Fibroblast of skin of right quadriceps (primary cell): ENCODE measurements at regions not wholly inside any gene's neighbourhood (a gene's known extent, or its start where the extent isn't known, plus 50 kb on each side); places are given as distances from the start of the nearest gene placed in this dataset.

Source experiments
- DNase-seq: peaks from one replicate; pipeline ENCODE4 v3.0.0-alpha.2; 2013

- no peak for DNase-seq
These were observed 174.3 kb upstream of the CCND2 start for GRCh38 chr12:4099276-4099675.

DNA sequence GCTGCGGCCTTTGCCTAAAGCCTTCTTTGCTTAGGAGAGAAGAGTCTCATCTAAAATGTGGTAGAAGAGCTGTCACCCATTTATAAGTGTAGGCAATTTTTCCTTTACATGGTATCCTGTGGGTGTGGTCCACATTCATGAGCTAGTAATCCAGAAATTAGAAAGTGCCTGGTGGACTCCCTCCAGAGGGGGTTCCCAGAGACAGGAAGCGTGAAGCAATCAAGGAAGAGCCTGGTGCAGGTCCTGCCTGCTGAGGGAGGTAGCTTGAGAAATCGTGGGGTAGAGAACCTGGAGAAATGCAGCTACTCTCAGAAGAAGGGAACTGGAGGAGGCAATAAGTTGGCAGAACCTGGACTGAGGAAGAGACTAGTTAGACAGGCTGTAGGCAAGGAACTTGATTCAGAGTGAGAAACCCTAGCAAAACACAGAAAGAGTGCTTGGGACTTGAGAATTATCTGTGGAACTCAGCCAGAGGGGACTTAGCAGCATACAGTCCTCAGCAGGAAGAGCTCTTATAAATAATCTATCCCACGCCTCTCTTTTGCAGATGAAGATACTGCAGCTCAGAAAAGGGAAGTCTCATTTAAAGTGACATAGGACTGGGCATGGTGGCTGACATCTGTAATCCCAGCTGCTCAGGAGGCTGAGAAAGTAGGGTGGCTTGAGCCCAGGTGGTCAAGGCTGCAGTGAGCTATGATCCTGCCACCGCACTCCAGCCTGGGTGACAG lies 182.4 kb upstream of the CCND2 start:
- peak; percentile 8 for DNase-seq

DNA sequence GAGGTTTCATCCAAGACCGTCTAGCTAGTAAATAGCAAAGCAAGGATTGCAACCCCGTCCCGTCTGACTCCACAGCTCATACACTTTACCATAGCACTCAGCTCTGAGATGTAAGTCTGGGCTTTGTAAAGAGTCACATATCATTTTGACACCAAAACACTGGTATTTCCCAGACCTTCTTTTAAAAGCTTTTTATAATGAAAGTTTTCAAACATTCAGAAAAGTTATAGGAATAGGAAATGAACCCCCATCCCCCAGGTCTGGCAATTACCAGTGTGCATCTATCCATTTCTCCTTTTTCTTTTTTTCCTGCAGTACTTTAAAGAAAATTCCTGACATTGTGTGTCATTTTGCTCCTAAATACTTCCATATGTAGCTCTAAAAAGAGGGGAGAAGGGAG lies 183.6 kb upstream of the CCND2 start:
- DNase-seq: peak; percentile 51

DNA sequence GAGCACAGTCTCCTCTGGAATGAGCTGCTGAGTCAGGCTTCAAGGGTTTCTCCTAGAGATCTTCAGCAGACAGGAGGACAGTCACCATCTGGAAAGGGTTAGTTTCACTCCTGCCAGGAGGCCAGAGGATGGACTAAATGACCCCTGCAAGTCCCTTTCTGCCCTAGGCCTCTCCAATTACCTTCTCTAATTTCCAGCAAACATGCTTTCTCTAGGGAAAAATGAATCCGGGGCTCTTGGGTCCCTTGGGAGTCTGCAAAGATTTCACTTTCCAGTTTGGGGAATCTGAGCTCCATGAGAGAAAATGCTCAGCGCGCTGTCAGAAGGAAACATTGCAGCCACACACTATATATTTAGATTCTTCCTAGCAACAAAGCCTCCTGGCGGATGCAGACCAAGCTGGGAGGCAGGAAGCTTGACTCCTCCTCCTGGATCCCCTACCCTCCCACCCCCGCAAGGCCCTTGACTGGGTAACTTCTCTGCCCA lies 184.4 kb upstream of the CCND2 start:
- DNase-seq: peak; percentile 65

DNA sequence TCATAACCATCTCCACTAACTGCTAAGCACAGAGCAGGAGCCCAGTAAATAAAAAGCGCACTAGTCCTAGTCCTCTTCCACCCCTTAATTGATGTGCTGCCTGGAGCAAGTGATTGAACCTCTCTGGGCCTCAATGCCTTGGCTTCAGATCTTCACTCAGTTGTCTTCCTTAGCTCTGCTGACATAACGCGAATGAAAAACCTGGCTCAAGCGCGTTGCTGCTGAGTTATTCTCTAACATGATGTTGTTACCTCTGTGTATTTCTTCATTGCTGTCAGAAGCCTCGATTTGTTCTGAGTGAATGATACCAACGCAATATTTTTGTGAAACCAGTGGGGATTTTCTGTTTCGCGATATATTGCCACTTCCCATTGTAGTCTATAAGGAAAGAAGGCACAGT lies 185.1 kb upstream of the CCND2 start:
- no peak for DNase-seq

GRCh38 chr12:4086481-4086880 lies 187.1 kb upstream of the CCND2 start:
- DNase-seq: no peak

DNA sequence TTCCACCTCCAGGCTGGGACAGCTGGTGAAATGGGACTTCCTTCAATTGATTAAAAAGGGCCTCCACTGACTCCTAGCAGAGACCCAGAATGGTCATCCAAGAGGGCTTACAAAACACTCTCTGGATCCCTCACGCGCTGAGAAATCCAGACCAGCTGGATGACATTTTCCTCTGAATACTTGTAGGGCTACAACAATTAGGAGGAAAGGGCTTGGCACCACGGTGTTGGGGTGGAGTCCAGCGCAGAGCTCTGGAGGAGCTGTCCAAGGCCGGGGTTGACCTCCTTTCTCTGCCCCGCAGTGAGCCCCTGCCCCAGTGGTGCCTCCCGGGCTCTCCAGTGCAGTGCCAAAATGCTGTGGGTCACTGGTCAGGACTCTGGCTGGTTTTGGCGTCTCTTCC lies 189.0 kb upstream of the CCND2 start:
- no peak for DNase-seq

- DNase-seq: no peak
These were observed 190.7 kb upstream of the CCND2 start for GRCh38 chr12:4082809-4083403.

DNA sequence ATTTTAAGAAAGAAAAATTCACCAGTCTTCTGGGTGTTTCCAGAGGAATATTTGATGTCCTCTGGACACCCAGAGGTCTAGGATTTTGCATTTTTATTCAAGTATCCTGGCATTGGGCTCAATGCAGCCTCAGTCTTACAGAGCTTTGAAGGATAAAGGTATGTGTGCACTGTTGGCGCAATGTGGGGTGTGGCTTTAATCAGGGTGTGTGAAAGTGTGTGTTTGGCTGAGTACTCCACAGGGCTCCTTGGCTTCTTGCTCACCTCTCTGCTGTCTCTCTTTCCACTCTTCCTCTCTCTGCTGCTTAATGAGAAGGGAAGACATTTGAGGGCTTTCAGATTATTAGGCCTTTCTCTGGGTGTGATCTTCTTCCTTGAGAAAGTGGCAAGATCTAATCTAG lies 193.3 kb upstream of the CCND2 start:
- no peak for DNase-seq

DNA sequence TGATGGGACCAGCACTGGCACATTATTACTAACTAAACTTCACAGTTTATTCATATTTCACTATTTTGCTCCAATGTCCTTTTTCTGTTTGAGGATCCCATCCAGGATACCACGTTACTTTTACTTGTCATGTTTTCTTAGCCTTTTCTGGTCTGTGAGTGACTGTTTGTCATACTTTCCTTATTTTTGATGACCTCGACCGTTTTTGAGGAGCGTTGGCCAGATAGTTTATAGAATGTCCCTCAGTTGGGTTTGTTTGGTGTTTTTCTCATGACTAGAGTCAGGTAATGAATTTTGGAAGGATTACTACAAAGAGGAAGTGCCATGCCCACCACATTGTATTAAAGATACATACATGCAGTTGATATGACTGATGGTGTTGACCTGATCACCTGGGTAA lies 199.4 kb upstream of the CCND2 start:
- no peak for DNase-seq

DNA sequence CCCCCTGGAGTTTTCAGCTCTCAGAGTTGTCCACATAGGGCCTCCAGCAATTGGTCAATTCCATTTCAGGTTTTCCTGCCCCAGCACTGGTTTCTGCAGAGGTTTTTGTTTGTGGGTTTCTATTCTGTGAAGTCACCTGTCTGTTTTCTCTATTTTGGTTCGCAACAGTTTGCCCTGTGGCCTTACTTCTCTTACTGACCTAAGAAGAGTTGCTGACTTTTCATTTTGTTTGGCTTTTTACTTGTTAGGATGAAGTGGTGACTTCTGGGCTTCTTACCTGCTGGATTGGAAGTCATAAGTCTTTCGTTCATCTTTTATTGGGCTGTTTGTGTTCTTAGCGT lies 196.4 kb upstream of the PARP11 start:
- DNase-seq: no peak

DNA sequence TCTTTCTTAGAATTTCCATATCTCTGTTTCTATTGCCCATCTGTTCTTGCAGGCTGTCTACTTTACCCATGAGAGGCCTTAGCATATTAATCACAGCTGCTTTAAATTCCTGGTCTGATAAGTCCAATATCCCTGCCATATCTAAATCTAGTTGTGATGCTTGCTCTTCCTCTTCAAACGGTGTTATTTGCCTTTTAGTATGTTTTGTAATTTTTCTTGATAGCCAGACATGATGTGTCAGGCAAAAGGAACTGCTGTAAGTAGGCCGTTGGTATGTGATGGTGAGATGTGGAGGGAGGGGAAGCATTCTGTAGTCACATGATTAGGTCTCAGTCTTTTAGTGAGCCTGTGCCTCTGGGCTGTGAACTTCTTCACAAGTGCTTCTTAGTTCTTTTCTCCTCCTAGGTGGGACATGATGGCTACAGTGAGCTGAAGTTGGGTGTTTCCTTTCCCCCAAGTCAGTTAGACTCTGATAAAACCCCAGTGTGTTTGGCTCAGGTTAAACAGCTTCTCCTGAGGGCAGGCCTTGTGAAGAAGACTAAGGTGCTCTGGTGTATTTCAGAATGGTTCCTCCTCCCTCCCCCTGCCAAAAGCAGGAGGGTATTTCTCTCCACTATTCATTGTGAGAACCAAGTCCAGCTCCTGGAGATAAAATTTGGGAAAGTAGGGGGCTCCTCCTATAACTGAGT lies 195.9 kb upstream of the PARP11 start:
- peak; percentile 15 for DNase-seq

DNA sequence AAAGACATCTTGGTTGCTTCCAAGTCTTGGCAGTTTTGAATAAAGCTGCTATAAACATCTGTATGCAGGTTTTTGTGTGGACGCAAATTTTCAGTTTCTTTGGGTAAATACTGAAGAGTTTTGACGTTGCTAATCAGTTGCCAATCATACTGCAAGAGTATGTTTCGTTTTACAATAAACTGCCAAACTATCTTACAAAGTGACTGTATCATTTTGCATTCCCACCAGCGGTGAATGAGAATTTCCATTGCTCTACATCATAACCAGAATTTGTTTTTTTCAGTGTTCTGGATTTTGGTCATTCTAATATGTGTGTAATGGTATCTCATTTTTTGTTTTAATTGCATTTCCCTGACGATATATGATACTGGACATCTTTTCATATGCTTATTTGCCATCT lies 190.8 kb upstream of the PARP11 start:
- DNase-seq: no peak

DNA sequence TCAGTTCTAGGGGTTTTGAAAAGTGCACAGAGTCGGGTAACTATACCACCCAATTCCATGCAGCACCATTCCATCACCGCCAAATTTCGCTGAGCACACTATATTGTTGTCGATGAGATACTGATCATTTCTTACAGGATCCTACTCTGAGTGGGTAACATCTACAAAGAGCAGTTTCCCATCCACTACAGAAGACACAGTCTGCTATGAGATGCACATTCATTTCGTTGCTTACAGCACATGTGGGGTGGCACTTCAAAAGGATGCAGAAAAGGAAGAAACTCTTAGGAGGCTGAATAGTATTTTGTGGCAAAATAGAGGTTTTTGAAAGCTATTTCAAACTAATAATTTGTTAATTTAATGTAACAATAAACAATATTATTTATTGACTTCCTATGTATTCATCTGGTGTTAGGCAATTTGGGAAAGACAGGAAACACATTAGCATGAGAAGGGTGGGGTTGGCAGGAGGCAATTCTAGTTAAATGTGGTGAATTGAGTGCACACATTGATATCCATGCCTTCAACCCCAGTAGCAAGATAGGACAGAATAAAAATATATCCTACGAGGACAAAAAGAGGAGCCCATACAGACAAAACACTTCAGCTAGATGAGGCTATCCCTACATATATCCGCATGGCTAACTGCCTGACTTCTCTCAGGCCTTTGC lies 186.8 kb upstream of the PARP11 start:
- no peak for DNase-seq

- no peak for DNase-seq
These were observed 184.0 kb upstream of the PARP11 start for GRCh38 chr12:4056910-4057845.

- DNase-seq: no peak
These were observed 181.4 kb upstream of the PARP11 start for GRCh38 chr12:4054630-4055029.

DNA sequence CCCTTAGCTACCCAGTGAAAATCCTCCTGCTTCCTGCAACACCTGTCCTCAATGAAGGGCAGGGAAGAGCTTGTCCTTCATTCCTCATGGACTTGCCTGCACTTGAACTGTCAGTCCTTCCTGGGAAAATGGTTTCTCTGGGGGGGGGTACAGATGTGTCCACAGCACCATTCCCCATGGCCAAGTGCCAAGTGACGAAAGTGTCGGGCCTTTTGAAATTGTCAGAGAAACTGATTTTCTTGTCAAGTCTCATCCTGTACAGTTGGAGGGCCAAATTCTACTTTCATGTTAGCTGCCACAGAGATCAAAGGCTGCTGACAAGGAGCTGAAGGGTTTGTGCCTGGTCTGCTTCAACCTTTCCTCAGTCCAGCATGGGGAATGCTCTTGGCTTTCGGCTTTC lies 179.5 kb upstream of the PARP11 start:
- DNase-seq: no peak

DNA sequence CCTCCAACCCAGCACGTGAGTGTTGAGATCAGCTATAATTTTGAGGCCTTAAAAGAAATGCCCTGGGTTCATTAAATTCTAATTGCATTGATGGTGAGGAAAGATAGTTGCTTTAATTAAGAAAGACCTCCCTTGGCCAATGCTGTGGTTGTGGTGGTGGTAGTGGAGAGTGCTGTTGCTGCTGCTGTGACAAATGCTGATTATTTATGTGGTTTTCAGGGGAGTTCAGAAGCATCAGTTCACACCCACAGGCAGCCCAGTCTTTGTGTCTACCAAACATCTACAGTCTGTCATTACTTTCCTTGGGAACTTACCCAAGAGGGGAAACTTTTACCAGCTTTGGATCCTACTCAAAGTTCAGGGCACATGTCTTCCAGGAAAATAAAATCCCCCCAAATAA lies 178.4 kb upstream of the PARP11 start:
- DNase-seq: no peak

- DNase-seq: no peak
These were observed 177.1 kb upstream of the PARP11 start for GRCh38 chr12:4050340-4050739.

DNA sequence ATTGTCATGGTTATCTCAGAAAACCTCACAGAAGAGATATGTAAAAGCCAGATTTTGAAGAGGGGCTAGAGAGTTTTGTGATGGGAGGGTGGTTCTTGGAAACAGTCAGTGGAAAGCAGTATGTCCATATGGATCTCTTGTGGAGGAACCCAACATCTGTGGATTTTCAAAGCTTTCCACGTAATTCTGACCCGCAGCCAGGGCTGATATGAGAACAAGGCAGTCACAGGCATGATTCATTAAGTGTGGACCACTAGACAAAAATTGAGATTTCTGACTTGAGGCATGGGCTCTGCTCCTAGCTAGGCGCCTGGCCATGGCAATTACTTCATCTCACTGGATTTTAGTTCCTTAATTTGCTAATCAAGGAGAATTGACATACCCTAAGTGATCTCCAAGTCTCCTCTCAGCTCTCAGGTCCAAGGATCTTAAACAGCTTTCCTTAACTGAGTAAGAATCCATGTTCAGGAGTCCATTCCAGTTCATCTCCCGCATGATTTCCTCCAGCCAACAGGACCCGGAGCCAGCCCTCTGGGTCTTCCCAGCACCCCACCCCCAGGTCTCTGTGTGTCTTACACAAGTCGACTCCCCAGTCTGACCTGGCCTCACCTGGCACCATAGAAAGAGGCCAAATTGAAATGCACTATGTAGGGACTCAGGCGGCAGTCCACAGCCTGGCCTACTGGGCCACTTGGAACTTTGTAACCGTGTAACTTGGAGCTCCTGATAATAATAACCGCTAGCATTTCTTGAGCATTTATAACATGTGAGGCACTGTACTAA lies 176.3 kb upstream of the PARP11 start:
- DNase-seq: no peak

DNA sequence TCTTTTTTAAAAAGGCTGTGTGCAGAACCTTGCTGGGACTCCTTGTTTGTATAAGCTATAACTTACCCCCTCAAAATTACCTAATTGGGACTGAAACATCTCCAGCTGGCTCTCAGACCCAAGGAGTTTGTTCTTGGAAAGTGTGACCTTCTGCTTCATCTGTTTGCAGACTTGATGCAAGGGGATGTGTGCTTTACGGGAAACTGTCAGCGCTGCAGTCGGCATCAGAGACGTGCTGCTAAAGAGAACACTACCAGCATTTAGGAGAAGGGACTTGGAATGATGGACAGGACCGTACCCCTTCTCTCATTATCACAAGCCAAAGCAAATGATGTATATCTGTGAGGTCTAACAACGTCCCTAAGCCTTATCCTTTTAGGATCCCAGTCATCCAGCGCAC lies 174.2 kb upstream of the PARP11 start:
- DNase-seq: no peak

- no peak for DNase-seq
These were observed 173.3 kb upstream of the PARP11 start for GRCh38 chr12:4046495-4046840.
